GM04504 (cell line): ENCODE measurements at regions not wholly inside any gene's neighbourhood (a gene's known extent, or its start where the extent isn't known, plus 50 kb on each side); places are given as distances from the start of the nearest gene placed in this dataset.

ENCODE experiments used
- DNase-seq: peaks from one replicate; pipeline ENCODE4 v3.0.0-alpha.2; 2012; ENCODE audit warnings: low read depth

- no peak for DNase-seq
These were observed 51.3 kb downstream of the BLTP1 start for GRCh38 chr4:122203407-122203806.

- no peak for DNase-seq
These were observed 53.6 kb downstream of the BLTP1 start for GRCh38 chr4:122205687-122206086.

GRCh38 chr4:122212880-122213279, 60.7 kb downstream of the BLTP1 start:
- no peak for DNase-seq

- no peak for DNase-seq
These were observed 66.6 kb downstream of the BLTP1 start for GRCh38 chr4:122218762-122219161.

- no peak for DNase-seq
These were observed 67.2 kb downstream of the BLTP1 start for GRCh38 chr4:122219356-122219755.

- no peak for DNase-seq
These were observed 69.2 kb downstream of the BLTP1 start for GRCh38 chr4:122221322-122221721.

- peak; percentile 9 for DNase-seq
These were observed 72.2 kb downstream of the BLTP1 start for GRCh38 chr4:122224348-122224747.

GRCh38 chr4:122227202-122227601, 75.1 kb downstream of the BLTP1 start:
- no peak for DNase-seq

- no peak for DNase-seq
These were observed 77.7 kb downstream of the BLTP1 start for GRCh38 chr4:122229857-122230256.

GRCh38 chr4:122232633-122233032, 80.5 kb downstream of the BLTP1 start:
- no peak for DNase-seq

GRCh38 chr4:122234686-122235085, 82.6 kb downstream of the BLTP1 start:
- no peak for DNase-seq

GRCh38 chr4:122243785-122244184, 91.7 kb downstream of the BLTP1 start:
- DNase-seq: no peak

GRCh38 chr4:122244764-122245163, 92.6 kb downstream of the BLTP1 start:
- no peak for DNase-seq

- no peak for DNase-seq
These were observed 94.4 kb downstream of the BLTP1 start for GRCh38 chr4:122246551-122246950.

GRCh38 chr4:122249357-122249756, 97.2 kb downstream of the BLTP1 start:
- DNase-seq: no peak

GRCh38 chr4:122252584-122252983, 100.5 kb downstream of the BLTP1 start:
- DNase-seq: no peak

- DNase-seq: no peak
These were observed 107.7 kb downstream of the BLTP1 start for GRCh38 chr4:122259849-122260248.

- no peak for DNase-seq
These were observed 102.5 kb upstream of the ADAD1 start for GRCh38 chr4:122276359-122276758.

GRCh38 chr4:122278976-122279375, 99.8 kb upstream of the ADAD1 start:
- DNase-seq: no peak

GRCh38 chr4:122279670-122280069, 99.1 kb upstream of the ADAD1 start:
- no peak for DNase-seq

- DNase-seq: no peak
These were observed 93.5 kb upstream of the ADAD1 start for GRCh38 chr4:122285285-122285684.

GRCh38 chr4:122293374-122294365, 85.1 kb upstream of the ADAD1 start:
- DNase-seq: no peak

- no peak for DNase-seq
These were observed 81.1 kb upstream of the ADAD1 start for GRCh38 chr4:122297694-122298093.

- DNase-seq: no peak
These were observed 78.0 kb upstream of the ADAD1 start for GRCh38 chr4:122300776-122301175.
